Muscle of back (tissue), 3 donors: ENCODE measurements at regions not wholly inside any gene's neighbourhood (a gene's known extent, or its start where the extent isn't known, plus 50 kb on each side); places are given as distances from the start of the nearest gene placed in this dataset.

Source experiments
- DNase-seq, 3 donors: peaks; one replicate each; pipeline versions ENCODE4 v3.0.0 to v3.0.0-alpha.2; 2013

DNA sequence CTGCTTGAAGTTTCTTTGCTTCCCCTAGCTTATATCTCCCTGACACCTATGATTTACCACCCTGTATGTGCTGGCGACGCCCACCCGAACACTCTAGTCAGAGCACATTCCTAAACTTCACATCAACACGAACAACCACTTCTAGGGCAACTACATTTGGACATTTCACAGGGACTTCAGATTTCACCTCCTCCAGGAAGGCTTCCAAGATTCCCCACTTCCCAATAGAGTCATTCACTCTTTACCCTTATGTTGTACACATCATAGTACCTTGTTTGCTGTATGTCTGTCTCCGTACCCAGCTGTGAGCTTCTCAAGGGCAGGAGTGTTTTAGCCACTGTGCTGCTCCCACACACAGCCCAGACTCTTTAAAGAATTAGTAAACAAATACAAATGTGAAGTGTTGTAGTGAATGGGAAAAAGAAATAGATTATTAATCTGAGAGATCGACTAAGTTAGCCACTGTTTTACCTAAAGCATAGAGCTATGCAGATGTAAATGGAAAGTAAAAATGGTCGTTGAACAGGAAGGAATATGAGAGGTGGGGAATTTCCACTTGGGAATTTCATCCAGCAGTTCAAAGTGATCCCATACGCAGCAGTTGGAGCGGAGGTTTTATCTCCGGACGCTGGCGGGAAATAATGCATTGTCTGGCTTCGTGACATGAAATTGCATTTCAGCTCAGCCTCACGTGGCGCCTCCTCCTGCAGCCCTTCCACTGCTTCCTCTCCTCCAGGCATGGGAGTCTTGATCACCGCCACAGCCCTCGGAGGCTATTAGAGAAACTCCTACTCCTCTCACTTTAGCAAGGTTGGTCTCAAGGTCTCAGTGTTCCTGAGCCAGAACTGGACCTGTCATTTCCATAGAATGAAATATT is 233.4 kb upstream of the COPS8 start:
- DNase-seq = peak in 2 of 3 donors; percentile 55 to 77

DNA sequence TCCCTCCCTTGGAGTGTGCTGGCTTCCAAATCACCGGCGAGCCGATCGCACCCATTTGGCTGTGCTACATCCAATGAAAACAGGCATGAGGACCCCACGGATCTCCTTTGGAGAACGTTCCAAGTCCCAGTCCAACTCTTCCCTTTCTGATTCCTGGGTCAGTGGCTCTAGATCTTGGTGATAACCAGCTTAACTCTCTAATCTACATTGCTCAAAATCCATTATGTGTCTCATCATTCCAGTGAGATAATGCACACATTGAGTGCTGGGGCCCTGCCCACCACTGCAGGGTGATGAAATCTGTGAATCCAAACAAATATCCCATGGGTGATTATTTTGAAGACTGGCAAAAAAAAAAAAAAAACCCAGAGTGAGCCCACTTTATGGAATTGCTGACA is 232.7 kb upstream of the COPS8 start:
- DNase-seq = no peak

DNA sequence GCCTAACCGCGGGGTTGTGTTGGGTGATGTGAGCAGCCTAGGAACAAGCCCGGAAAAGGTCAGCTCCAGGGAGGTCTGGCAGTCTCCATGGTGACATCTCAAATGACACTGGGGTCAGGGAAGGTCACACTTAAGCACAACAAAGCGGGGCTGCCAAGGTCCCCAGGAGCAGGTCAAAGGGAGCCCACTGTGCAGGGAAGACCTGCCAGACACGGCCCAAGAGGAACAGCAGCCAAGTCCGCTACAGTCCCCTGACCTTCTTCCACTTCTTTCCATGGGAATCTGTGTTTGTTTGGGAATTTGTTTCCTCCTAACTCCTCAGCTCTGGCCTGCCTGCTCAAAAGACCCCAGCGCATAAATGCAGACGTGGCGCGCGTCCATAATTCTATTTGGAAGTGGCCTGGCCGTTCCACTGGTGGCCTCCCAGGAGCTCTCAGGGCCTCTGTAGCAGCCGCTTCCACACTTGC is 232.1 kb upstream of the COPS8 start:
- DNase-seq = peak in 1 of 3 donors; percentile 46

DNA sequence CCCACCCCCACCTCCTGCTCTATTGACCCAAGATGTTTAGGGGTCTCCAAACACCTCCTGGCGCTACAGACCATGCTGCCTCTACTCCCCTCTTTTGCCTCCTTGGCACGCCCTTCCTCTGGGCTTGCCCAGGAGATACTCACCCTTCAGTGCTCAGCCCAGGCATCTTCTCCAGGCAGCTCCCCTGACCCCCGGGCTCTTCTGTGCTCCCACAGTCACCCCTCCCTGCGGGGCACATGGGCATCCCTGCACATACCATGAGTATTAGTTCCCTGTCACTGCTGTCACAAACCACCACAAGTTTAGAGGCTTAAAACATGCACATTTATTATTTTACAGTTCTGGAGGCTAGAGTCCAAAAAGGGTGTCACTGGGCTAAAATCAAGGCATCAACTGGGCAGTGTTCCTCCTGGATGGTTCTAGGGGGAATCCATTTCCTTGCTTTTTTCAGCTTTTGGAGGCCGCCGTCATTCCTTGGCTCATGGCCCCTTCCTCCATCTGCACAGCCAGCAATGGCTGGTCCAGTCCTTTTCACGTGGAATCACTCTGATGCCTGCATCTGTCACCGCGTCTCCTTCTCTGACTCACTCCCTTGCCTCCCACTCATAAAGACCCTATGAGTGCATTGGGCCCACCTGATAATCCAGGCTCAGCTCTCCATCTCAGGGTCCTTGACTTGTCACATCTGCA is 230.4 kb upstream of the COPS8 start:
- no peak for DNase-seq

DNA sequence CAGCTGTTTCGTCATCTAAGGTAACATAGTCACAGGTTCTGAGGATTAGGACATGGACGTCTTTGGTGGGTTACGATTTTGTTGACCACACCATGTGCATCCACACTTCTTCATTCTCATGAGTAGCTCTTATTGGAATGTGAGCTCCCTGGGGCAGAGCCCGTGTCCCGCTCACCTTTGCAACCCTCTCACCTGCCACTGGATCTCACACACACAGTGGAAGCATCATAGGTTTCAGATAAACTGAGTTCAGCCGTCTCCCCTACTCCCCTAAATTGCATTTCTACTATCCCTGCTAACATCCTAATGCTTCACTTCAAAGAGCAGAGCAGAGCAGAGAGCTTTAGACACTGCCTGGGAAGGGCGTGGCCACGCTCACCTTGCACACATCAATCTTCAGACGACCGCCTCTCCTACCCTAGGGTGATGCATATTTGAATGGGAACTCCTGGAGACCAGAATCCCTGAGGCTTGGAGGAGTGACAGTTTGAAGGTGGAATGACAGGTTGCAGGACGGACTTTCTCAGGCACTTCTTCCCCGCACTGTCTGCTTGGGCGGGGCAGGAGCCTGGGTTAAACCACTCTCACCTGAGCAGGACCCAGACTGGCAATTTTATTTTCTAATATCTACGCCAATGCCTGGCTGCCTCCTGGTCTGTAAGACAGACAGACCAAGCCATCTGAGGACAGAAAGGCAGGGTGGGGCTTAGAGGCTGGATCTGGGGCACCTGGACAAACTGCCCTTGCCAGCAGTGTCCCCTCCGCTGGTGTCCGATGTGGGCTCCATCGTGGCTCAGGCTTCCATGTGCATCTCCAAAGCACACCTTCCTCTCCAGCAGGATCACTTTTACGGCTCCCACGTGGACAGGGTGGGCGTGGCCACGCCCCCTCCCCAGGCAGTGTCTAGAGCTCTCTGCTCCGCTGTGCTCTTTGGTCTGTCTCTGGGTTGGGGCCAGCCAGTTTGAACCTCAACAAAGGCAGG is 229.5 kb upstream of the COPS8 start:
- no peak for DNase-seq

DNA sequence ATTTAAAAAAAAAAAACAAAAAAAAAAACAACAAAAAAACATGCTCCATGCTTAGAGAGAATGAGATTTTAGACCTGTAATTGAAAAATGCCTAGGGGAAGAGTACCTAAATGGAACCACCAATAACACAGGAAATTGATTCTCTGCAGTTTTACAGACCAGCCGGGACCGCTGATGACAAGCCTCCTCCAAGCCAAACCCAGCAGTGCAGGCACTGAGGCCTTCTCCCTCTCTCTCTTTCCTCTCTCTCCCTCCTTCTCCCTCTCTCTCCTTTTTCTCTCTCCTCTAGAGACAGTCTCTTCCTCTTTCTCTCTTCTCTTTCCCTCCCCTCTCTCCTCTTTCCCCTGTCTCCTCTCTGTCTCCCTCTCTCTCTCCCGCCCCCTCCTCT is 228.8 kb upstream of the COPS8 start:
- DNase-seq = no peak

DNA sequence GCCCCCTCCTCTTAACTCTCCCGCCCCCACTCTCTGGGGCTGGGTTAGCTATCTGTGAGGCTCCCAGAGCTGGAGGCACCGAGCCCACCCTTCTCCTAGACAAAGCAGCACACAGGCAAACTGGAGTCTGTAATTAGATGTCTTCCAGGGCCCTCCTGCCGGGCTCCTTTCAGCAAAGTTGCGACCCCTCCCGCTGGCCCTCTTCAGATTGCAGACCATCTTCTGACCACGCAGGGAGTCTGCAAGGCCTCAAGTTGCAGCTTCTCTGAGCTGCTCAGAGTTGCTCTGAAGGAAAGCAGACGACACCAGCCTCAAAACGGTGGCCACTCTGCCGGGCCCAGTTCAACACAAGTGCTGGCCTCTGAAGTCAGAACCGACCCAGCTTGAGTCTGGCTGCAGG is 228.4 kb upstream of the COPS8 start:
- DNase-seq = no peak

DNA sequence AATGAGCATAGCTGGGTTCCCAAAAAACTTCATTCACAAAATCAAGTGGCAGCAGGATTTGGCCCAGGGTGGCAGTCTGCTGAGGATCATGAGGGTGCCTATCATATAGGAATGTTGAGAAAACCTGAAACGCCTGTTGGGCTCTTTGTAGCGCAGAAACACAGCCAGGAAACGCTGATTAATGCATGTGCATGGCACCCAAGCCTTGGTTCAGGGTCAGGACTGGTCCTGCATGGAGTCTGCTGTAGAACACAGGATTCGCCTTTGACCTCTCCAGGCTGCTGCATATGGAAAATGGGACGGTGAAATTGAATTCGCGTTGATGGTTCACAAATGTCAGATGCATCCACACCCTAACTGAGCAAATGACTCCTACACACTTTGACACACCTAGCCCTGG is 227.9 kb upstream of the COPS8 start:
- DNase-seq = no peak

DNA sequence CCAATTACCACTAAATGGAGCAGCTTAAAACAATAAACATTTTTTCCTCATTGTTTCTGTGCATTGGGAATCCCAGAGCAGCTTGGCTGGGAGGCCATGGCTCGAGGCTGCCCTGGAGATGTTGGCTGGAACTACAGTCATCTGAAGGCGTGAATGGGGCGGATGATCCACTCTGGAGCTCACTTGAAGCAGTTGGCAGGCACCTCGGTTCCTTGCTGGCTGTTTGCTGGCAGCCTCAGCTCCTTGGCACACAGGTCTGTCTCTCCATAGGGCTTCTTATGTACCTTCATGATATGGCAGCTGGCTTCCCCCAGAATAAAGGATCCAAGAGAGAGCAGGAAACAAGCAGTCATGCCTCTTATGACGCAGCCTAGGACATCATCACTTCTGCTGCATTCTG is 227.0 kb upstream of the COPS8 start:
- no peak for DNase-seq

DNA sequence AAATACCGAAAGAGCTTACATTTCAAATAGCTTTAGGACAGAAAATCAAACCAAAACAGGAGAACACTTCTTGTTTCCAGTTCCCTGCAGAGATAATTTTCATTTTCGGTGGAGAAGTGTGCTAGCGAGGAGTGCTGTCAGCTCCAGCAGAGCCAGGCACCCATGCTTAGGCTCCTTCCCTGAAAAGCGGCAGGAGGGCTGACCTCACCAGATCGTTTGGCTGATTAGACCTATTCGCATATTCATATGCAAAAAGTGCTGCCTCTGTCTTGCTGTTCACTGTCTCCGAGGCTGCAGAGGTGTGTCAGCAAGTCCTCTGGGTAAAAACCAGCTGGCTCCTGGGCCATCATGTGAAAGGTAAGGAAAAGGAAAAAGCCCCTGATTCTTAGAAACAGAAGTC is 225.8 kb upstream of the COPS8 start:
- DNase-seq = no peak

DNA sequence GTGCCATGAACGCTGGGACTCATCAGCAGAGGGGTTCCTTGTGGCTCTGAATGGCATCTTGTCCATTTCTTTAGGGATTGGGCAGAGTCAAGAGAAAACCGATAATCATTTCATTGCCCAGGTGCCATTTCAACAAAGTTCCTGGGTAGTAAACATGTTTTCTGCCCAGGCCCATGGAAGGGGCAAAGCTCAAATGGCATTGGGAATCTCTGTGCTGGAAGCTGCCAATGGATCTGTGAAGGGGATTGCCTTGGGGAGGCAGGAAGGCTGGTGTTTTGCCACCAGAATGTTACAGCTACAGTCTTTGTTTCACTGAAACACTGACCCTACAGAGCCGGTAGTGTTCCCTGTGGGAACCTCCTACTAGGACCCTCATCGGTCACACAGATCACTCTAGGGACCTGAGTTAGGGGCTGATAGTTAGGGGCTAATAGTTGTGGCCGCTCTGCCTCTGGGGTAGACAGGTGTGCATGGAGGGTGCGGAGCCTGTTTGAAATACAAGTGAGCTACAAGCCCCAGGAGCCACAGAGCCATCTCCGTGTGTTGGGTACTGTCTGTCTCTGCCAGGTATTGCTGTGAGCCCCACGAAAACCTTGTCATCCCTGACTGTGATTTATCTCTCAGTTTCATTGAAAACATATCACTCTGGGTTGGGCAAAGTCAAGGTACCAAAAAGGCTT is 224.4 kb upstream of the COPS8 start:
- no peak for DNase-seq

DNA sequence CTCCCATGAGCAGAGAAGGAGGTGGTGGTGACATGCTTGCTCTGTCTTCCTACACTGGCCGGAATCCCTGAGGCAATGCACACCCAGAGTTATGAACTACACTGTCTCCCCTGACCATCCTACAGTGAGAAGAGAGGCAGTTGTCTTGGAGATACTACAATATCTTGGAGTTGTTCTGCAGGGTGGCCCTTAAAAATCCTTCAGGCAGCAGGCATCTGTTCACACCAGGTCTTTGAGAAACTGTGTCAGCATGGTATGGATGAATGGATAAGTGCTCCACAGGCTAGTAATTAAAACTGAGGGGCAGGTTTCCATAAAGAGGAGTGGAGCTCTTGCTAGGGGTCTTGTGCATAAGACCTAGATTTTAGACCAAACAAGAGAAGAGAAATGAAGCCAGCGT is 223.7 kb upstream of the COPS8 start:
- DNase-seq = no peak

DNA sequence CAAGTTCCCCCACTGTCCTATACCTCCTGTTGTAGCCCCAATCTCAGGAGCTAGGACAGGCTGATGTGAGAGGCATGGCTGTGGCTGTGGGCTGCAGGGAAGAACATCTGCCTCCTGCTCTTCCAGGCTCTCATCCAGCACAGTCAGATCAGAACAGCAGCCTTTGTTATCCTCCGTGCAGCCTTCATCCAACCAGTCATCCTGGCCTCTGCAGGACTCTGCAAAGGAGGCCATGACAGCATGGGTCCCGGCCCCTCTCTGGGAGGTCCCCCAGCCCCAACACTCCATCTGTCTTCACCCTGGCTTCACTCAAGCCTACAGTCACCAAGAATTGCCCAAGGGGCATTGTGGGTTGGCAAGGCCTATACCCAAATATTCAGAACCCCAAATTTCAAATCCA is 223.2 kb upstream of the COPS8 start:
- no peak for DNase-seq

DNA sequence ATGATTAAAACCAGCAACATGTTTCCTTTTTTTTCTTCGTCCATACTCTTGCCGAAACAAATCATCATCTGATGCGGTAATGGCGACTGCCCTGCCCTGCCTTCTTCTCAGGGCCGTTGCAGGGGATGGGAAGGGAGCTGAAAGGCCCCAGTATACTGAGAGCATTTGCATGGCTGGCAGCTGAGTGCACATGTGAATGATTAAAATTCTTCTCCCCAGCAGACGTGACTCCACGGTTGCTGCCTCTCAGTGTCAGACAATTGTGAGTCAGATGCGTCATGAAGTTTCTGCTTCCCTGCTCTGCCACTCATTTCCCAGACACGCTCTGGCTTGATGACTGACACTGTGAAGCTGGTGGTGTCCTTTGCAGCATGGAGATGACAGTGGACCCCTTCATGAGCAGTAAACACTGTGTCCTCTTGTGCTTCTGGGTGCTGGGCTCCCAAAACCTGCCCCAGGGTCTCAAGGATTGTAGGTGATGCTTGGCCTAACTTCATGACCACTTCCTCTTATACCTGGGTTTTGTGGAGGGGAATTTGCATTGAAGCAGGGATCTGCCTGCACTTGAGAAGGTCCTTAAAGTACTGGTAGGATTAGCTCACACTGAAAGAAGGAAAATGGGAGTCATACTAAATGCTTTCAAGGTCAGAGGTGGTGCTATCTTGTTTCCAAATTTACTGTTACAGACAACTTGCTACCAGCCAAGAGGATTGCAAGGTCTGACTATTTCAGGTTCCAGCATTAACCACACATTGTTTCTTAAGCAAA is 222.5 kb upstream of the COPS8 start:
- DNase-seq = peak in 2 of 3 donors; percentile 43 to 94

DNA sequence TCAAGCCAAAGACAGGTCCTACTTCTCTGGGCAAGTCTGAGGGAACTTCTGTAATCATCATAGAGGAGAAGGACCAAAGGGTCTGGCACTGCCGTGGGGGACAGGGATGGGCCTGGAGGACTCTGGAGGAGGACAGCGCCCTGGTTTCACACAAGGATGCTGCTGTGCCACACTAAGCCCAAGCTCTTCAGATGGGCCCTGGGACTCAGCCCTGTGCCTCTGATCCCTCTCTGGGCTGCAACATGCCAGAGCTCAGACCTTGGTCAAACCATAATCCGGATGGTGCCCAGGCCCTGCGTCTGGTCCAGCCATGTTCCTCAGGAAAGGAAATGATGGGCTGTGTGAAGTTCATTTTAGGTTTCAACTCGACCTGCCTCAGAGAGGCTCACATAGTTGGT is 222.0 kb upstream of the COPS8 start:
- no peak for DNase-seq

DNA sequence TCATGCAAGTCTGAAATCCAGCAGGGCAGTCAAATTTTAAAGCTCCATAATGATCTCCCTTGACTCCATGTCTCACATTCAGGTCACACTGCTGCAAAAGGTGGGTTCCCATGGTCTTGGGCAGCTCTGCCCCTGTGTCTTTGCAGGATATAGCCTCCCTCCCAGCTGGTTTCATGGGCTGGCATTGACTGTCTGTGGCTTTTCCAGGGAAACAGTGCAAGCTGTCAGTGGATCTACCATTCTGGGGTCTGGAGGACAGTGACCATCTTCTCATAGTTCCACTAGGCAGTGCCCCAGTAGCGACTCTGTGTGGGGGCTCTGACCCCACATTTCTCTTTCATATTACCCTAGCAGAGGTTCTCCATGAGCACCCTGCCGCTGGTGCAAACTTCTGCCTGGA is 220.6 kb upstream of the COPS8 start:
- no peak for DNase-seq

DNA sequence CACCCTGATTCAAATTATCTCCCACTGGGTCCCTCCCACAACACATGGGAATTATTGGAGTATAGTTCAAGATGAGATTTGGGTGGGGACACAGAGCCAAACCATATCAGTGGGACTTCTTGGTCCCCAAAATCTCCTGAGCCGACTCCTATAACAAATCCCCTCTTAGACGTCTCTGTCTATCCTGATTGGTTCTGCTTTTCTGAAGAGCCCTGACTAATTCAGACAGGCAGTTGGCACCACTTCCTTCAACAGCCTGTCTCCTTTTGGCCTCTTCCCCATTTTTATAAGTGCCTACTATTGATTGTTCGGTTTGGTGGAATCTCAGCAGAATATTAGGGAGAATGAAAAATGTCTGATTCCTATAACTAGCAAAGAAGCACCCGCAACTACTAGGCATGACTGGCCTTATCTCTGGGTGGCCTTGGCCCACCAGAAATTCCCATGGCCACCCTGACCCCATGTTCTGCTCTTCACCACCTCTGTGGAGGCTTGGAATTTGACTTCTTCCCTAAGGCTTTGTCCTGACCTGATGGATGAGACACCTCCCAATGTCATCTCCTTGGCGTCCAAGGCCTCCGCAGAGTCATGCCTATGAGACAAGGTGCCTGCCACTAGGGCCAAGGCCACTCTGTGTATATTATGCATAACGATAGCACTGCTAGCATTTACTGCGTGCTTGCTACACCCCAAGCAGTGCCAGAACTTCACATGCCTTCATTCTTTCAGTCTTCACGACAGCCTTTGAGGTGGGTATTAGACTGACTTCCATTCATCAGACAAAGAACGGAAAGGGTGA is 218.9 kb upstream of the COPS8 start:
- no peak for DNase-seq

DNA sequence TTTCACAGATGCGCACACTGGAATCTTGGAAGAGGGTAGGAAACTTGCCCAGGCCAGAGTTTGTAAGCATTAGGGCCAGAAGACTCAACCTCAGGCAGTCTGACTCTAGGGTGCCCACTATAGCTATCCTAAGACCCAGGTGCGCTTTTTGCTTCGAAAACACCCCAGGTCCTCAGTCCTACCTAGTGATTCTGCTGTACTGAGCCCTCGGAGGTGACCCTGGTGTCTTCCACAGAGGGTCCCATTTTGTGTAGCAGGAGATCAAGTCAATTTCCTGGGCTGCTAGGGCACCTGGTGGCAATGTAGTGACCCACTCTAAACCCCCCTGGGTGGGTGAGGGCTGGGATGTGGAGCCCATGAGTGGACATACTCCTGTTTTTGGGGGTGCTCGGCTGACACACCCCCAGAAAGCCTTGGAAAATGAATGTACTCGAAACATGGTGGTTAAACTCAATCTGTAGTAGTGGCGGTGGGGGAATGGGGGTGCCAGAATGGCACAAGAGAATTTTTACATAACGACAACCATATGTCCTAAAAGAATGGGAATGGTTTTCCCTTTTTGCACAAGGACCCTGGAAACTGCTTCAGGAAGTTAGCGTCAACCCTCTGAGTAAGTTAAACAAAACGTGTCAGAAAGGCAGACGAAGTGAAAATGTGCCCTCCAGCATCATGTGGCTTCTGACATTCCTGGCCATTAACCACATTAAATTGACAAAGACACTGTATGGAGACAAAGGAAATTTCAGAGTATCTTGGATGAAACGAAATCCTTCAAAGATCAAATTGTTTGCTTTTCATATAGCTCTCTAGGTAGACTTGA is 218.0 kb upstream of the COPS8 start:
- DNase-seq = peak in 1 of 3 donors; percentile 75

DNA sequence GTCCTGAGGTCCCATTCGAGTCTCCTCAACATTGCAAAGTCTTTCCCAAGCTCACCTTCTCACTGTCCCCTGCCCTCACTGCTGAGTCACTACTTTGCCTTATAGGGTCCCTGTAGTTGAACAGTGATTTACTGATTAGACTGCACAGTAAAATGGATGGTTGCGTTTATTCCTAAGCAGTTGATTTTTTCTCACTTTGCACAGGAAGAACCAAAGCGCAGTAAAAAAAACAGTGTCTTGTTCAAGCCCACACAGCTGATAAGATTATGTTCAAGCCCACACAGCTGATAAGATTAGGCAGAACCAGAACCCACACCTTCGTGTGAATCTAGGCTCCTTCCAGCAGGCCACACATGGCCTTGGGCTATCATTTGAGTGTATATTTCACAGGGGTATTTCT is 215.3 kb upstream of the COPS8 start:
- no peak for DNase-seq
